Upper lobe of right lung (tissue), 1 donor: ENCODE measurements at regions not wholly inside any gene's neighbourhood (a gene's known extent, or its start where the extent isn't known, plus 50 kb on each side); places are given as distances from the start of the nearest gene placed in this dataset.

Experiments
- ATAC-seq: fragments of 200-7000 bp; cut with Tn5 transposase; one replicate; pipeline ENCODE4 v1.9.1; 2020; ENCODE audit warnings: mild to moderate bottlenecking, moderate library complexity
- DNase-seq: peaks from one replicate; pipeline ENCODE4 v3.0.0-alpha.2; 2020
- H3K27ac ChIP-seq: fragments of 200-600 bp; one replicate; pipeline ENCODE4 v1.8.0; 2022
- H3K27me3 ChIP-seq: fragments of 200-600 bp; one replicate; pipeline ENCODE4 v1.8.0; 2022; ENCODE audit warnings: mild to moderate bottlenecking
- H3K36me3 ChIP-seq: fragments of 200-600 bp; one replicate; pipeline ENCODE4 v1.8.0; 2022
- H3K4me1 ChIP-seq: fragments of 200-600 bp; one replicate; pipeline ENCODE4 v1.8.0; 2022
- H3K4me3 ChIP-seq: fragments of 200-600 bp; one replicate; pipeline ENCODE4 v1.8.0; 2022; ENCODE audit warnings: mild to moderate bottlenecking
- H3K9me3 ChIP-seq: fragments of 200-600 bp; one replicate; pipeline ENCODE4 v1.8.0; 2022
- CTCF ChIP-seq: fragments of 200-600 bp; IDR thresholded peaks from one replicate; pipeline ENCODE4 v1.8.0; 2022; ENCODE audit warnings: antibody characterized with exemption
- intact Hi-C: fragments of 100-400 bp; cut with DNase I; formaldehyde crosslinking; loops from one replicate; pipeline ENCODE4 v1.11.0; 2022
- donor health status: DM: no; HTN: yes; CAD: no; lungs with severe emphysema.

GRCh38 chr10:30176776-30177533 lies 117.6 kb upstream of the JCAD start:
- Histone ChIP-seq H3K4me3 (no peak overlapping the region), H3K4me1 (no peaks in the 10 kb centered on the region), H3K36me3 (no peaks in the 10 kb centered on the region), H3K9me3 (no peaks in the 10 kb centered on the region), H3K27me3 (no peaks in the 10 kb centered on the region), H3K27ac (no peak overlapping the region)
- TF ChIP-seq CTCF = no peak
- intact Hi-C loops = no loop called here
- ATAC-seq (no peak), DNase-seq (no peak)

- intact Hi-C loops = no loop called here
- no peak for ATAC-seq
- no peak for DNase-seq
- Histone ChIP-seq H3K9me3 (no peaks in the 10 kb centered on the region), H3K27me3 (no peaks in the 10 kb centered on the region), H3K36me3 (no peaks in the 10 kb centered on the region), H3K27ac (no peak overlapping the region), H3K4me3 (no peak overlapping the region), H3K4me1 (no peaks in the 10 kb centered on the region)
- TF ChIP-seq CTCF = no peak
Observed at GRCh38 chr10:30176182-30176581, 116.8 kb upstream of the JCAD start.

- Histone ChIP-seq H3K36me3 (no peaks in the 10 kb centered on the region), H3K27me3 (no peaks in the 10 kb centered on the region), H3K4me3 (no peak overlapping the region), H3K4me1 (no peaks in the 10 kb centered on the region), H3K27ac (no peak overlapping the region), H3K9me3 (no peaks in the 10 kb centered on the region)
- DNase-seq (no peak), ATAC-seq (no peak)
- TF ChIP-seq CTCF = no peak
- intact Hi-C loops = no loop called here
Observed at GRCh38 chr10:30172673-30173072, 113.3 kb upstream of the JCAD start.

- no peak for ATAC-seq
- DNase-seq = no peak
- H3K27me3 ChIP-seq = no peaks in the 10 kb centered on the region
- H3K9me3 ChIP-seq = no peaks in the 10 kb centered on the region
- no peaks in the 10 kb centered on the region for H3K36me3 ChIP-seq
- intact Hi-C loops = no loop called here
- H3K27ac ChIP-seq = no peak overlapping the region
- no peak overlapping the region for H3K4me3 ChIP-seq
- H3K4me1 ChIP-seq = no peaks in the 10 kb centered on the region
- no peak for TF ChIP-seq CTCF
Observed at GRCh38 chr10:30172091-30172490, 112.7 kb upstream of the JCAD start.

- intact Hi-C loops = no loop called here
- DNase-seq = no peak
- no peak for ATAC-seq
- Histone ChIP-seq H3K9me3 (no peaks in the 10 kb centered on the region), H3K4me1 (no peaks in the 10 kb centered on the region), H3K4me3 (no peak overlapping the region), H3K36me3 (no peaks in the 10 kb centered on the region), H3K27me3 (no peaks in the 10 kb centered on the region), H3K27ac (no peak overlapping the region)
- TF ChIP-seq CTCF = no peak
Observed at GRCh38 chr10:30171601-30172000, 112.2 kb upstream of the JCAD start.

GRCh38 chr10:30170814-30171213 lies 111.4 kb upstream of the JCAD start:
- H3K4me3 ChIP-seq = no peak overlapping the region
- DNase-seq = no peak
- H3K9me3 ChIP-seq = no peaks in the 10 kb centered on the region
- no peak overlapping the region for H3K27ac ChIP-seq
- H3K27me3 ChIP-seq = no peaks in the 10 kb centered on the region
- TF ChIP-seq CTCF = no peak
- H3K4me1 ChIP-seq = no peaks in the 10 kb centered on the region
- no peak for ATAC-seq
- intact Hi-C loops = no loop called here
- H3K36me3 ChIP-seq = no peaks in the 10 kb centered on the region
